ENCODE measurements at regions not wholly inside any gene's neighbourhood (a gene's known extent, or its start where the extent isn't known, plus 50 kb on each side); places are given as distances from the start of the nearest gene placed in this dataset.

DNA sequence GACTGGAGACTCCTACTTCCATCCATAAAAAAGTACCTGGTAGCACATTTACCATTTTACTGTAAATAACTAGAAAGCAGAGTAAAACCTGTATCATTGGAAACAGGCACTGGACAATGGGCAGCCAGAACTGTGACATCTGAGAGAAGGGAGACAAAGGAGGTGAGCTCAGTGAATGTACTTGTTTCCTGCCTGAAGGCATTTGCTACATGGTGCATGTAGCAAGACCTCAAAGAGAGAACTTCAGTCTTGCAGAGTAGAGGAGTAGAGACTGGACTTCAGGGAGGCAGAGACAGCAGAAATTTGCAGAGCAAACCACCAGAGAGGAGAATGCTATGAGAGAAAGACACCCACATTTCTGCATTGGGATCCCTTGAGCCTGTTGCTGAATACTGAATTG is 171.0 kb upstream of the CCN2 start:
- ChIA-PET CTCF (no interaction called here), SMC1A (ENCODE audit: uncharacterized antibody, unreplicated experiment) (no interaction called here), POLR2A (no interaction called here), RAD21 (ENCODE audit: unreplicated experiment) (no interaction called here)
- Histone ChIP-seq H3K4me2 (ENCODE audit: control insufficient read depth, insufficient read depth) (no peak overlapping the region), H3K4me1 (ENCODE audit: control insufficient read depth, insufficient read depth, low read length) (no peaks in the 10 kb centered on the region), H3K4me3 (no peak overlapping the region), H3K9ac (ENCODE audit: control insufficient read depth, insufficient read depth, low read length) (no peak overlapping the region), H3K79me2 (ENCODE audit: control insufficient read depth, insufficient read depth, low read length) (no peaks in the 10 kb centered on the region), H3K9me3 (replicated peaks; ENCODE audit: control insufficient read depth, insufficient read depth, low read length) (no peaks in the 10 kb centered on the region), H2AFZ (ENCODE audit: control insufficient read depth, low read depth, low read length) (no peak overlapping the region), H3K27ac (ENCODE audit: control insufficient read depth, insufficient read depth) (no peak overlapping the region), H3K27me3 (replicated peaks in 1 of 2; ENCODE audit: control insufficient read depth in 2 of 2, insufficient read depth in 2 of 2, low read length in 1 of 2) (no peaks in the 10 kb centered on the region), H3K36me3 (ENCODE audit: control insufficient read depth in 2 of 2, insufficient read depth in 2 of 2, low read length in 1 of 2) (no peaks in the 10 kb centered on the region), H4K20me1 (ENCODE audit: control insufficient read depth, insufficient read depth) (no peaks in the 10 kb centered on the region)
- no peak for ATAC-seq
- intact Hi-C loops (cut with micrococcal nuclease; ENCODE audit: unreplicated experiment) (no loop called here), in situ Hi-C loops (cut with MboI) (no loop called here)
- FAIRE-seq, result no peak
- DNase-seq (ENCODE audit: low read depth, low spot score), result no peak
- BruUV-seq (replicated peaks), result no TSS peak
- TF ChIP-seq JUNB (IDR thresholded peaks at IDR 0.05) (no peak), RCOR1 (conservative IDR thresholded peaks at IDR 0.05; ENCODE audit: low read depth, low read length) (no peak), HDAC6 (IDR thresholded peaks at IDR 0.05; ENCODE audit: unreplicated experiment) (no peak)
- TF ChIP-seq, protein P1, sequence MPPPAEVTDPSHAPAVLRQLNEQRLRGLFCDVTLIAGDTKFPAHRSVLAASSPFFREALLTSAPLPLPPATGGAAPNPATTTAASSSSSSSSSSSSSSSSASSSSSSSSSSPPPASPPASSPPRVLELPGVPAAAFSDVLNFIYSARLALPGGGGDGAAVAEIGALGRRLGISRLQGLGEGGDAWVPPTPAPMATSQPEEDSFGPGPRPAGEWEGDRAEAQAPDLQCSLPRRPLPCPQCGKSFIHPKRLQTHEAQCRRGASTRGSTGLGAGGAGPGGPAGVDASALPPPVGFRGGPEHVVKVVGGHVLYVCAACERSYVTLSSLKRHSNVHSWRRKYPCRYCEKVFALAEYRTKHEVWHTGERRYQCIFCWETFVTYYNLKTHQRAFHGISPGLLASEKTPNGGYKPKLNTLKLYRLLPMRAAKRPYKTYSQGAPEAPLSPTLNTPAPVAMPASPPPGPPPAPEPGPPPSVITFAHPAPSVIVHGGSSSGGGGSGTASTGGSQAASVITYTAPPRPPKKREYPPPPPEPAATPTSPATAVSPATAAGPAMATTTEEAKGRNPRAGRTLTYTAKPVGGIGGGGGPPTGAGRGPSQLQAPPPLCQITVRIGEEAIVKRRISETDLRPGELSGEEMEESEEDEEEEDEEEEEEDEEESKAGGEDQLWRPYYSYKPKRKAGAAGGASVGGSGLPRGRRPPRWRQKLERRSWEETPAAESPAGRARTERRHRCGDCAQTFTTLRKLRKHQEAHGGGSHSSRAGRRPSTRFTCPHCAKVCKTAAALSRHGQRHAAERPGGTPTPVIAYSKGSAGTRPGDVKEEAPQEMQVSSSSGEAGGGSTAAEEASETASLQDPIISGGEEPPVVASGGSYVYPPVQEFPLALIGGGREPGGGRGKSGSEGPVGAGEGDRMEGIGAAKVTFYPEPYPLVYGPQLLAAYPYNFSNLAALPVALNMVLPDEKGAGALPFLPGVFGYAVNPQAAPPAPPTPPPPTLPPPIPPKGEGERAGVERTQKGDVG (CRISPR knock-in tag; IDR thresholded peaks at IDR 0.05), result no peak
- TF ChIP-seq, protein P2, sequence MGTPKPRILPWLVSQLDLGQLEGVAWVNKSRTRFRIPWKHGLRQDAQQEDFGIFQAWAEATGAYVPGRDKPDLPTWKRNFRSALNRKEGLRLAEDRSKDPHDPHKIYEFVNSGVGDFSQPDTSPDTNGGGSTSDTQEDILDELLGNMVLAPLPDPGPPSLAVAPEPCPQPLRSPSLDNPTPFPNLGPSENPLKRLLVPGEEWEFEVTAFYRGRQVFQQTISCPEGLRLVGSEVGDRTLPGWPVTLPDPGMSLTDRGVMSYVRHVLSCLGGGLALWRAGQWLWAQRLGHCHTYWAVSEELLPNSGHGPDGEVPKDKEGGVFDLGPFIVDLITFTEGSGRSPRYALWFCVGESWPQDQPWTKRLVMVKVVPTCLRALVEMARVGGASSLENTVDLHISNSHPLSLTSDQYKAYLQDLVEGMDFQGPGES (IDR thresholded peaks at IDR 0.05), result no peak

All from GM12878 (cell line).